CD4-positive, alpha-beta T cell treated with Interleukin-2 at 100 ng/mL for 4 hours (primary cell): ENCODE measurements at regions not wholly inside any gene's neighbourhood (a gene's known extent, or its start where the extent isn't known, plus 50 kb on each side); places are given as distances from the start of the nearest gene placed in this dataset.
"Not testable (repeated sequence)": the region's sequence is repeated elsewhere in the genome, so short reads cannot be mapped to it uniquely, and the experiment has no call there.

Source experiments
- DNase-seq: peaks from one replicate; pipeline ENCODE4 v3.0.0-alpha.2; 2020; ENCODE audit warnings: low spot score

GRCh38 chr12:5310151-5310550, 121.8 kb upstream of the NTF3 start:
- no peak for DNase-seq

- DNase-seq: no peak
Observed at GRCh38 chr12:5317556-5317955, 114.4 kb upstream of the NTF3 start.

DNA sequence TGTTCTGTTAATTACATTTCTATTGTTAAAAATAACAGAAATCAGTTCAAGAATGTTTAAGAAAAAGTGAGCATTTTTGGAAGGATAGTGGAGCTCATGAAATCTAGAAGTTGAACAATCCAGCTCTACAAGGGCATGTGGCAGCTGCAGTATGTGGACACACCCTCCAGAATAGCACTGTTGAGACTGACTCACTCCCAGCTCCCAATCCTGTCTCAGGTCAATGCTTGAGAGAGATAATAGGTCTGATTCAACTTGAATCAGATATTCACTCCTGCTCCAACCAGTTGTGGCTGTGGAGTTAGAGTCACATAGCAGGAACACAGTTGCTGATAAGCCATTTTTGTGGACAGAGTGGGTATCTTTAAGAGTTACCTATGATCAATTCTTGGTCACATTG, 113.0 kb upstream of the NTF3 start:
- no peak for DNase-seq

GRCh38 chr12:5328669-5329517, 103.0 kb upstream of the NTF3 start:
- no peak for DNase-seq

GRCh38 chr12:5332551-5332950, 99.4 kb upstream of the NTF3 start:
- no peak for DNase-seq

GRCh38 chr12:5333096-5333495, 98.8 kb upstream of the NTF3 start:
- no peak for DNase-seq

GRCh38 chr12:5335069-5335468, 96.8 kb upstream of the NTF3 start:
- no peak for DNase-seq

DNA sequence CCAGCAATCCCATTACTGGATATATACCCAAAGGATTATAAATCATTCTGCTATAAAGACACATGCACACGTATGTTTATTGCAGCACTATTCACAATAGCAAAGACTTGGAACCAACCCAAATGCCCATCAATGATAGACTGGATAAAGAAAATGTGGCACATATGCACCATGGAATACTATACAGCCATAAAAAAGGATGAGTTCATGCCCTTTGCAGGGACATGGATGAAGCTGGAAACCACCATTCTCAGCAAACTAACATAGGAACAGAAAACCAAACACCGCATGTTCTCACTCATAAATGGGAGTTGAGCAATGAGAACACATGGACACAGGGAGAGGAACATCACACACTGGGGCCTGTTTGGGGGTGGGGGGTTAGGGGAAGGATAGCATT, 90.8 kb upstream of the NTF3 start:
- DNase-seq: not testable (repeated sequence)

DNA sequence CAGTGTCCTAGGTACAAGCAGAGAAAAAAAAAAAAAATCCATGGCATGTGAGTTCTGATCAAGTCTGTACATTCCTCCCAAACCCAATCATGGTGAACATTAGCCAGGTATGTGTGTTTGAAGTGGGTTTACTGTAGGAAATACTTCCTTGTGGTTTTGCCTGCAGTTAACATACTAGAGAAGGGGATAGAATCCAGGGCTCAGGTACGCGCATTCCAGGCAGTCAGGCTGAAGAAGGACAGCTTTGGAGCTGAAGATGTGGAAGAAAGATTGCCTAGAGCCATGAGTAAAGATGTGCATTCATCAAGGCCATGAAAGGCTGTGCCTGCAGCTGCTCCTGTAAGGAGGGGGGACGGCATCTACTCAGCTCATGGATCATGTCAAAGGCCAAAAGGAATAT, 88.2 kb upstream of the NTF3 start:
- no peak for DNase-seq

- no peak for DNase-seq
Observed at GRCh38 chr12:5344131-5344530, 87.8 kb upstream of the NTF3 start.

GRCh38 chr12:5345534-5345933, 86.4 kb upstream of the NTF3 start:
- no peak for DNase-seq

- no peak for DNase-seq
Observed at GRCh38 chr12:5348057-5348456, 83.9 kb upstream of the NTF3 start.

DNA sequence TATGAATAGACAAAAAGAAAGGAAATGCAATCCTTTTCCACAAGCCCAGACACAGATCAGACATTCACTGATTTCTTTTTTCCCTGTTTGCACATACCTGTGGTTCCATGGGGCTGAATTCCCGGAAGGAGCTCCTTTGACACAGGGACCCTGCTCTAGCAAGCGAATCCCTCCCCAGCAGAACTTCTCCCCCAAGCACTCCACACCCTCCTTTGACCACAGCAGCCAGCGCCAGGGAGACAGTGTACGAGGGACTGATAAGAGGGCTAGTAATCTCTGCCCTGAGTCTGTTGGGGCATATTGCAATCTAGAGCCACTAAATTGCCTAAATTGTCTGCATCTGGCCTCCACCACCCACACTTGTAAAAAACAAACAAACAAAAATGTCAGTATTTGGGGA, 83.4 kb upstream of the NTF3 start:
- no peak for DNase-seq

- no peak for DNase-seq
Observed at GRCh38 chr12:5364036-5364770, 67.7 kb upstream of the NTF3 start.

GRCh38 chr12:5369298-5369697, 62.6 kb upstream of the NTF3 start:
- no peak for DNase-seq

- no peak for DNase-seq
Observed at GRCh38 chr12:5371631-5372030, 60.3 kb upstream of the NTF3 start.

DNA sequence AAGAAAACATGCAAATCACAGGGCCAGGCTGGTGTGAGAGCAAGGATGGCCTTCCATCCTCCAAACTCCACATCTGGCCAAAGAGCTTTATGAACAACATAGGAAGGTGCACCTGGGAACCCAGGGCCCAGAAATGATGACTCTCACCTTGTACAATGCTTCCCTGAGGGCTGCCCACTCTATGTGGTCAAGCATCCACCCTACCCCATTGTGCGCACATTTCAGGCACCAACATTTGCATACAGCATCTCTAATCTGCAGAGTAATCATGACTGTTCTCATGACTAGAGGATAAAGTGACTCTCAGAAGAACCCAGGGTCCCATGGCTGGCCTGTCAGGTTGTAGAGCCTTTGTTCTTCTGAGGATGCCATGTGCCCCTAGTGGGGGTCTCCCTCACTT, 57.2 kb upstream of the NTF3 start:
- DNase-seq: no peak

GRCh38 chr12:5375547-5376295, 56.2 kb upstream of the NTF3 start:
- no peak for DNase-seq

- no peak for DNase-seq
Observed at GRCh38 chr12:5376591-5377207, 55.2 kb upstream of the NTF3 start.

- DNase-seq: no peak
Observed at GRCh38 chr12:5377997-5378592, 53.8 kb upstream of the NTF3 start.

DNA sequence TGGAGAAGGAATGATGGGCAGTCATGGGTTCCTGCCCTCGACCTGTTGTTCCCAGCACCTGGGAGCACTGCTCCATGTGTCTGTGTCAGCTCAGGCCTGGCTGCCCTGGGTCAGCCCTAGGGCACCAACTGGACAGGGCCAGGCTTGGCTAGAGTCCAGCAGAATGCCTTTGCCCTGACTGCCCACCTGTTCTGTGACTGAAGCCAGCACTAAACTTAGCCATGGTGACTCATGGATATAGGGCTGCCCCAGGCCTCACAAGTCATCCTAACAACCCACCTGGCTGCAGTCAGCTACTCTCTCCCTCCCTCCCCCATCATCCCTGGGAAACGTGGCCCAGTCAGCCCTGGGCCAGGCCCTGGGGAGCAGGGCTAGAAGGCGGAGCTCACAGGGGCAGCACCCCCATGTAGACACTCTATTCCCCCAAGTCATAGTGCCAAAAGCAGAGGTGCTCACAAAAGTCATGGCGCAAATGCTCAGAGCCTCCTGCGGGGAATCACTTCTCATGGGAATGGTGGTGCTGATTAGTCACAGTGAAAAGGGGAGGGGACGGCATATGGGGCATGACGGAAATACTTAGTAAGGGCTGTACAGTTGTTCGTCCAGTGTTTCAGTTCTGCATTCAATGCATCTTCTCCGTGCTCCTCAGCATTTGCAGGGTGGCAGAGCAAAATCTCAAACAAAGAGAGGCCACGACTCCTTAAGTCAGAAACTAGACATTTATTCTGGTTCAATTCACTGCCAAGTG, 52.0 kb upstream of the NTF3 start:
- no peak for DNase-seq
